NB4 (cell line): ENCODE measurements at regions not wholly inside any gene's neighbourhood (a gene's known extent, or its start where the extent isn't known, plus 50 kb on each side); places are given as distances from the start of the nearest gene placed in this dataset.

Experiments
- MYC ChIP-seq: IDR thresholded peaks from 2 replicates; pipeline ENCODE4 v1.6.1; 2011; ENCODE audit warnings: low read depth, low read length
- POLR2A ChIP-seq: IDR thresholded peaks from 2 replicates; pipeline ENCODE4 v1.6.1; 2011; ENCODE audit warnings: mild to moderate bottlenecking; ENCODE audit not compliant: insufficient read length; ENCODE audit errors: extremely low read depth
- TF ChIP-seq, protein P1 (sequence below): IDR thresholded peaks from one replicate; pipeline ENCODE4 v1.5.1; 2012; ENCODE audit warnings: low read depth, low read length
- TF ChIP-seq, protein P2 (sequence below): IDR thresholded peaks from 2 replicates; pipeline ENCODE4 v1.6.1; 2011; ENCODE audit warnings: low read depth, low read length

DNA sequence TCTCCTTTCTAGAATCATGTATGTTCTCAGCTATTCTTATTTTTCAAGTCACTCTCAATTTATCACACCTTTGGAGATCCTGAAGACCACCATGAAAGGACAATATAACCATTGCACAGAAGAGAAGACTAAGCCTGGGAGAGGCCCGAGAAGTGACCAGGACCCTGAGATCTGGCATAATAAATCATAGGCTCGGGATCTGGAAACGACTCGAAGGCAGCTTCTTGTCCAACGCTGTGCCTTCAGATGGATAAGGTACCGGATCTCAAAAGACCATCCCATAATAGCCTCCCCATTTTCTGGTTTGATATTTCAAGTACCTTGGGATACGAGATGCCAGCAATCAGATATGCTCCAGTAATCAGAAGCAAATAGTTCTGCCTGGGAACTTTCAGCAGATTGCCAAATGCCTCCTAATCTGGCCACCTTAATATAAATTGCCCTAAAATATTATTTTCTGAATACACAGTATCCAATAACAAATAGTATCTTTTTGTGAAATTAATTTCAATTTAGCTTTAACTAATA lies 179.2 kb upstream of the ZMIZ1 start:
- TF ChIP-seq, protein P1, sequence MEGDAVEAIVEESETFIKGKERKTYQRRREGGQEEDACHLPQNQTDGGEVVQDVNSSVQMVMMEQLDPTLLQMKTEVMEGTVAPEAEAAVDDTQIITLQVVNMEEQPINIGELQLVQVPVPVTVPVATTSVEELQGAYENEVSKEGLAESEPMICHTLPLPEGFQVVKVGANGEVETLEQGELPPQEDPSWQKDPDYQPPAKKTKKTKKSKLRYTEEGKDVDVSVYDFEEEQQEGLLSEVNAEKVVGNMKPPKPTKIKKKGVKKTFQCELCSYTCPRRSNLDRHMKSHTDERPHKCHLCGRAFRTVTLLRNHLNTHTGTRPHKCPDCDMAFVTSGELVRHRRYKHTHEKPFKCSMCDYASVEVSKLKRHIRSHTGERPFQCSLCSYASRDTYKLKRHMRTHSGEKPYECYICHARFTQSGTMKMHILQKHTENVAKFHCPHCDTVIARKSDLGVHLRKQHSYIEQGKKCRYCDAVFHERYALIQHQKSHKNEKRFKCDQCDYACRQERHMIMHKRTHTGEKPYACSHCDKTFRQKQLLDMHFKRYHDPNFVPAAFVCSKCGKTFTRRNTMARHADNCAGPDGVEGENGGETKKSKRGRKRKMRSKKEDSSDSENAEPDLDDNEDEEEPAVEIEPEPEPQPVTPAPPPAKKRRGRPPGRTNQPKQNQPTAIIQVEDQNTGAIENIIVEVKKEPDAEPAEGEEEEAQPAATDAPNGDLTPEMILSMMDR = no peak
- TF ChIP-seq POLR2A (no peak), MYC (no peak)
- TF ChIP-seq, protein P2, sequence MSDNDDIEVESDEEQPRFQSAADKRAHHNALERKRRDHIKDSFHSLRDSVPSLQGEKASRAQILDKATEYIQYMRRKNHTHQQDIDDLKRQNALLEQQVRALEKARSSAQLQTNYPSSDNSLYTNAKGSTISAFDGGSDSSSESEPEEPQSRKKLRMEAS = no peak
